ENCODE measurements at regions not wholly inside any gene's neighbourhood (a gene's known extent, or its start where the extent isn't known, plus 50 kb on each side); places are given as distances from the start of the nearest gene placed in this dataset.
A peak's percentile ranks its signal among the peaks of the same experiment; 100 is the strongest.

DNA sequence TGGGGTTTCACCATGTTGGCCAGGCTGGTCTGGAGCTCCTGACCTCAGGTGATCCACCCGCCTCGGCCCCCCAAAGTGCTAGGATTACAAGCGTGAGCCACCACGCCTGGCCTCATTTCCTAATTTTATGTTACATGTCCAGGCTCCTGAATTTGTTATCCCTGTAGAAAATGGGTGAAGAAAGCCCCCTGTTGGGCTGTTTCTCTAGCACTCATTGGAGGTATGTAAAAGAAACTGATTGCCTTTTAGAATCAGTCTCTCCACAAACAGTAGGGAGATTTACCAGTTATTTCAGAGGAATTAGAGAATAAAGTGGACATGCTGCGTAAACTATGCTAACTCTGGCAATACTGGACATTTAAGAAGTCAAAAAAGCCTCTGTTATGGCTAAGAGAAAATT lies 364.1 kb upstream of the TBL1XR1 start:
- BruUV-seq (replicated peaks): no TSS peak
- ChIA-PET POLR2A (ENCODE audit: low non-redundant PET) (no interaction called here), CTCF (no interaction called here)
- Histone ChIP-seq H3K4me3 (ENCODE audit: low read depth, low read length, poor library complexity, severe bottlenecking) (no peak overlapping the region), H3K36me3 (ENCODE audit: insufficient read depth, low read length, poor library complexity, severe bottlenecking) (no peaks in the 10 kb centered on the region), H3K27ac (ENCODE audit: low read depth, low read length, poor library complexity, severe bottlenecking) (no peak overlapping the region), H3K9me3 (ENCODE audit: low read depth, low read length, poor library complexity, severe bottlenecking) (no peaks in the 10 kb centered on the region), H3K27me3 (replicated peaks; ENCODE audit: insufficient read depth, low read depth, low read length, poor library complexity) (no peaks in the 10 kb centered on the region), H3K4me1 (ENCODE audit: insufficient read depth, low read length, poor library complexity, severe bottlenecking) (peaks cover 6% of the 10 kb centered on the region)
- no peak for TF ChIP-seq EZH2 (IDR thresholded peaks at IDR 0.05; ENCODE audit: borderline replicate concordance, low read depth, low read length, poor library complexity, severe bottlenecking)
- TF ChIP-seq, protein P1, sequence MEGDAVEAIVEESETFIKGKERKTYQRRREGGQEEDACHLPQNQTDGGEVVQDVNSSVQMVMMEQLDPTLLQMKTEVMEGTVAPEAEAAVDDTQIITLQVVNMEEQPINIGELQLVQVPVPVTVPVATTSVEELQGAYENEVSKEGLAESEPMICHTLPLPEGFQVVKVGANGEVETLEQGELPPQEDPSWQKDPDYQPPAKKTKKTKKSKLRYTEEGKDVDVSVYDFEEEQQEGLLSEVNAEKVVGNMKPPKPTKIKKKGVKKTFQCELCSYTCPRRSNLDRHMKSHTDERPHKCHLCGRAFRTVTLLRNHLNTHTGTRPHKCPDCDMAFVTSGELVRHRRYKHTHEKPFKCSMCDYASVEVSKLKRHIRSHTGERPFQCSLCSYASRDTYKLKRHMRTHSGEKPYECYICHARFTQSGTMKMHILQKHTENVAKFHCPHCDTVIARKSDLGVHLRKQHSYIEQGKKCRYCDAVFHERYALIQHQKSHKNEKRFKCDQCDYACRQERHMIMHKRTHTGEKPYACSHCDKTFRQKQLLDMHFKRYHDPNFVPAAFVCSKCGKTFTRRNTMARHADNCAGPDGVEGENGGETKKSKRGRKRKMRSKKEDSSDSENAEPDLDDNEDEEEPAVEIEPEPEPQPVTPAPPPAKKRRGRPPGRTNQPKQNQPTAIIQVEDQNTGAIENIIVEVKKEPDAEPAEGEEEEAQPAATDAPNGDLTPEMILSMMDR (conservative IDR thresholded peaks at IDR 0.05; ENCODE audit: low read depth, low read length): no peak
- intact Hi-C loops (cut with micrococcal nuclease; ENCODE audit: unreplicated experiment): no loop called here
- peak; percentile 9 for DNase-seq (ENCODE audit: low spot score)

DNA sequence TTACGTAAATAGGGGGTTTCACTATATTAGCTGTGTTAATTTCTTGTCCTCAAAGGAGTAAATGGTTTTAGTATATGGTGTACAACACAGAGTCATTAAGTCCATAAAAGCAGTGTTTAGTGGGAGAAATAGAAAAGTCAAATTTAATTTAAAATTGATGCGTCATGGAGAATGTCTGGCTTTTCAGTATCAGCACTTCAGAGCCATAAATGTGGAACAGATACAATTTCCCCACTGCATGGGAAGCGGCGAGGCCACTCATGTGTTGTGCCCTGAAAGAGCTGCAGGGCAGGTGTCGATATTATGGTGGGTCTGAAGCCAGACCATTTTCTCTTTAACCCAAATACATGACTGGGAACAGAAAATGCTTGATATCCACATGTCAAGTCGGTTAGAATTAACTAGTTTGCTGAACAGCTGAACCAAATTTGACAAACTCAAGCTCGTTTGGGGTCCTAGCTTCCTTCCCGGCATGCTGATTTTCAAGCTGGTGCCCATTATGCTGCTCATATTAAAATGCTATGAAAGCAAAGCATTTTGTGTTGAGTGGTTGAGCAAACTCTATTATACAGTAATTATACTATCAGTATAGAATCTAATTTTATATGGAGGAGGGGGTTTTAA lies 364.6 kb upstream of the TBL1XR1 start:
- no peak for DNase-seq (ENCODE audit: low spot score)
- intact Hi-C loops (cut with micrococcal nuclease; ENCODE audit: unreplicated experiment): no loop called here
- no peaks in the 10 kb centered on the region for H3K9me3 ChIP-seq (ENCODE audit: low read depth, low read length, poor library complexity, severe bottlenecking)
- peaks cover 6% of the 10 kb centered on the region for H3K4me1 ChIP-seq (ENCODE audit: insufficient read depth, low read length, poor library complexity, severe bottlenecking)
- H3K36me3 ChIP-seq (ENCODE audit: insufficient read depth, low read length, poor library complexity, severe bottlenecking): no peaks in the 10 kb centered on the region
- POLR2A ChIA-PET (ENCODE audit: low non-redundant PET): no interaction called here
- no peaks in the 10 kb centered on the region for H3K27me3 ChIP-seq (replicated peaks; ENCODE audit: insufficient read depth, low read depth, low read length, poor library complexity)
- H3K4me3 ChIP-seq (ENCODE audit: low read depth, low read length, poor library complexity, severe bottlenecking): no peak overlapping the region
- TF ChIP-seq, protein P1 (conservative IDR thresholded peaks at IDR 0.05; ENCODE audit: low read depth, low read length): no peak
- no peak for TF ChIP-seq EZH2 (IDR thresholded peaks at IDR 0.05; ENCODE audit: borderline replicate concordance, low read depth, low read length, poor library complexity, severe bottlenecking)
- no TSS peak for BruUV-seq (replicated peaks)
- H3K27ac ChIP-seq (ENCODE audit: low read depth, low read length, poor library complexity, severe bottlenecking): no peak overlapping the region
- CTCF ChIA-PET: interaction anchor here (0.6 kb wide), 1 partner anchor 10 kb away, joined by 3 read pairs; no protein-coding TSS in a partner anchor

DNA sequence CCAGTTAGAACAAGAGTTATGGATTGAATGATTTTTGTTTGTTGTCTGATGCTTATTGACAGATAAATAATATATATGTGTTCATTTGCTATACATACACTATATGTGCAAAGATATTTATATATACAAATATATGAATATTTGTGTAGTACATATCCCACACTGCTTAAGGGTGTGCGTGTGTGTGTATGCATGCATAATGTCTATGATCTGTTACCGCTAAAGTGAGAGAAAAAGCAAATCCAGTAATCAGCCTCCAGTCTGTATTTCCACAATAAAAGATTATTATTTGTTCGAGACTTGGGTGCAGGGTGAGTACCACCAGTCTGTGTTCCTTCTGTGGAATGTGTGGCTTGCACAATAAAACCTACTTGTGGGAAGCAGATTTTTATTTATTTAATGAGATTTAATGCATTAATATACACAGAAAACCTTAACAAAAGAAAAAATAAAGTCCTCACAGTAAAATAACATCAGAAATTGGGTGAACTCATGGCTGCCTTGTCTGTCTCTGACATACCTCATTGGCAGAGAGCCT lies 366.0 kb upstream of the TBL1XR1 start:
- DNase-seq (ENCODE audit: low spot score): no peak
- H3K27me3 ChIP-seq (replicated peaks; ENCODE audit: insufficient read depth, low read depth, low read length, poor library complexity): no peaks in the 10 kb centered on the region
- BruUV-seq (replicated peaks): no TSS peak
- H3K4me3 ChIP-seq (ENCODE audit: low read depth, low read length, poor library complexity, severe bottlenecking): no peak overlapping the region
- intact Hi-C loops (cut with micrococcal nuclease; ENCODE audit: unreplicated experiment): no loop called here
- no peak for TF ChIP-seq EZH2 (IDR thresholded peaks at IDR 0.05; ENCODE audit: borderline replicate concordance, low read depth, low read length, poor library complexity, severe bottlenecking)
- TF ChIP-seq, protein P1 (conservative IDR thresholded peaks at IDR 0.05; ENCODE audit: low read depth, low read length): no peak
- no peak overlapping the region for H3K27ac ChIP-seq (ENCODE audit: low read depth, low read length, poor library complexity, severe bottlenecking)
- H3K36me3 ChIP-seq (ENCODE audit: insufficient read depth, low read length, poor library complexity, severe bottlenecking): no peaks in the 10 kb centered on the region
- peaks cover 6% of the 10 kb centered on the region for H3K4me1 ChIP-seq (ENCODE audit: insufficient read depth, low read length, poor library complexity, severe bottlenecking)
- POLR2A ChIA-PET (ENCODE audit: low non-redundant PET): no interaction called here
- CTCF ChIA-PET: no interaction called here
- no peaks in the 10 kb centered on the region for H3K9me3 ChIP-seq (ENCODE audit: low read depth, low read length, poor library complexity, severe bottlenecking)

Data from A673 (cell line).